Endodermal cell (in vitro differentiated cells): ENCODE measurements at regions not wholly inside any gene's neighbourhood (a gene's known extent, or its start where the extent isn't known, plus 50 kb on each side); places are given as distances from the start of the nearest gene placed in this dataset.

Experiments
- DNase-seq: peaks from one replicate; pipeline ENCODE4 v3.0.0-alpha.2; 2017
- H3K27ac ChIP-seq: 2 replicates; pipeline ENCODE4 v1.5.1; 2013; ENCODE audit warnings: mild to moderate bottlenecking, low read depth, low read length, moderate library complexity
- H3K27me3 ChIP-seq: 2 replicates; pipeline ENCODE4 v1.6.1; 2013; ENCODE audit warnings: mild to moderate bottlenecking, low read length, moderate library complexity; ENCODE audit not compliant: insufficient read depth, control insufficient read depth, poor library complexity, severe bottlenecking
- H3K36me3 ChIP-seq: 2 replicates; pipeline ENCODE4 v1.7.0; 2013; ENCODE audit warnings: mild to moderate bottlenecking, low read length, moderate library complexity; ENCODE audit not compliant: control insufficient read depth, insufficient read depth
- H3K4me1 ChIP-seq: one replicate; pipeline ENCODE4 v1.7.0; 2013; ENCODE audit warnings: low read length; ENCODE audit not compliant: control insufficient read depth, insufficient read depth
- H3K4me3 ChIP-seq: 2 replicates; pipeline ENCODE4 v1.5.1; 2013; ENCODE audit warnings: mild to moderate bottlenecking, low read length, moderate library complexity
- H3K9ac ChIP-seq: 2 replicates; pipeline ENCODE4 v1.6.1; 2013; ENCODE audit warnings: mild to moderate bottlenecking, low read length, moderate library complexity; ENCODE audit not compliant: poor library complexity, severe bottlenecking; ENCODE audit errors: extremely low read depth
- H3K9me3 ChIP-seq: 2 replicates; pipeline ENCODE4 v1.6.1; 2013; ENCODE audit warnings: mild to moderate bottlenecking, low read length, moderate library complexity; ENCODE audit not compliant: control insufficient read depth
- H3K27ac Mint-ChIP-seq: 2 replicates; pipeline ENCODE4 v1.8.0; 2020; ENCODE audit warnings: mixed read lengths
- H3K27me3 Mint-ChIP-seq: 2 replicates; pipeline ENCODE4 v1.8.0; 2021; ENCODE audit warnings: mild to moderate bottlenecking, mixed read lengths; ENCODE audit not compliant: insufficient read depth
- H3K36me3 Mint-ChIP-seq: 2 replicates; pipeline ENCODE4 v1.8.0; 2020; ENCODE audit warnings: low read depth, mixed read lengths
- H3K4me1 Mint-ChIP-seq: 2 replicates; pipeline ENCODE4 v1.8.0; 2020; ENCODE audit warnings: mixed read lengths
- H3K4me3 Mint-ChIP-seq: 2 replicates; pipeline ENCODE4 v1.8.0; 2020; ENCODE audit warnings: mild to moderate bottlenecking, moderate library complexity, mixed read lengths
- H3K9me3 Mint-ChIP-seq: 2 replicates; pipeline ENCODE4 v1.8.0; 2020; ENCODE audit warnings: mild to moderate bottlenecking, mixed read lengths
- CTCF ChIP-seq: fragments of 200-600 bp; sonication (generic); conservative IDR thresholded peaks from 2 replicates; pipeline ENCODE4 v1.5.0; 2021; ENCODE audit warnings: antibody characterized with exemption, mild to moderate bottlenecking
- WGBS, 2 experiments: methylation state at CpG; one replicate each; pipeline versions ENCODE4 v1.1.5 to v1.1.7; 2013; ENCODE audit warnings: missing lambda C conversion rate in 2 of 2, mixed read lengths in 1 of 2; ENCODE audit not compliant: insufficient coverage in 1 of 2, insufficient read length in 1 of 2; 5-methylcytosine and 5-hydroxymethylcytosine counted together

- no peaks in the 10 kb centered on the region for H3K27me3 ChIP-seq
- no peak overlapping the region for H3K4me3 ChIP-seq
- Mint-ChIP-seq H3K36me3 (no peaks in the 10 kb centered on the region), H3K27me3 (no peaks in the 10 kb centered on the region), H3K4me1 (peaks cover 3% of the 10 kb centered on the region), H3K27ac (no peak overlapping the region), H3K9me3 (no peaks in the 10 kb centered on the region), H3K4me3 (no peak overlapping the region)
- H3K9ac ChIP-seq: no peak overlapping the region
- no peaks in the 10 kb centered on the region for H3K9me3 ChIP-seq
- no peak for TF ChIP-seq CTCF
- no peak overlapping the region for H3K27ac ChIP-seq
- H3K36me3 ChIP-seq: no peaks in the 10 kb centered on the region
- no peaks in the 10 kb centered on the region for H3K4me1 ChIP-seq
- whole genome bisulfite sequencing, 2 experiments: 91 to 92% methylated on average over 6 to 7 of the region's 7 CpGs
- no peak for DNase-seq
Measured at GRCh38 chr2:220147161-220148038, 520.0 kb downstream of the SLC4A3 start.

GRCh38 chr2:220148471-220149248 is 521.2 kb downstream of the SLC4A3 start:
- Mint-ChIP-seq H3K4me3 (no peak overlapping the region), H3K27me3 (no peaks in the 10 kb centered on the region), H3K27ac (no peak overlapping the region), H3K36me3 (no peaks in the 10 kb centered on the region), H3K4me1 (peaks cover 3% of the 10 kb centered on the region), H3K9me3 (no peaks in the 10 kb centered on the region)
- Histone ChIP-seq H3K9ac (no peak overlapping the region), H3K9me3 (no peaks in the 10 kb centered on the region), H3K4me1 (no peaks in the 10 kb centered on the region), H3K27me3 (no peaks in the 10 kb centered on the region), H3K4me3 (no peak overlapping the region), H3K36me3 (no peaks in the 10 kb centered on the region), H3K27ac (no peak overlapping the region)
- WGBS, 2 experiments: 92% methylated on average over 7 to 9 of the region's 9 CpGs
- no peak for DNase-seq
- TF ChIP-seq CTCF: no peak

GRCh38 chr2:220151341-220151740 is 523.9 kb downstream of the SLC4A3 start:
- peaks cover 3% of the 10 kb centered on the region for H3K4me1 Mint-ChIP-seq
- no peaks in the 10 kb centered on the region for H3K36me3 Mint-ChIP-seq

More at GRCh38 chr2:220151341-220151740, 523.9 kb downstream of the SLC4A3 start:
- 88% methylated on average over 2 of the region's 2 CpGs; no CpG with 5 or more reads in 1 of the 2 experiments for WGBS, 2 experiments
- no peak overlapping the region for H3K4me3 Mint-ChIP-seq
- no peak overlapping the region for H3K27ac Mint-ChIP-seq
- Histone ChIP-seq H3K36me3 (no peaks in the 10 kb centered on the region), H3K27me3 (no peaks in the 10 kb centered on the region), H3K4me3 (no peak overlapping the region), H3K9me3 (no peaks in the 10 kb centered on the region), H3K4me1 (no peaks in the 10 kb centered on the region), H3K9ac (no peak overlapping the region), H3K27ac (no peak overlapping the region)
- H3K27me3 Mint-ChIP-seq: peaks cover 2% of the 10 kb centered on the region
- TF ChIP-seq CTCF: no peak
- DNase-seq: no peak
- no peaks in the 10 kb centered on the region for H3K9me3 Mint-ChIP-seq
